Heart right ventricle (tissue), 16 donors: ENCODE measurements at regions not wholly inside any gene's neighbourhood (a gene's known extent, or its start where the extent isn't known, plus 50 kb on each side); places are given as distances from the start of the nearest gene placed in this dataset.

Experiments used
- ATAC-seq, 8 donors: fragments of 200-7000 bp; cut with Tn5 transposase; one replicate each; pipeline ENCODE4 v1.9.1; 2020; ENCODE audit warnings: mild to moderate bottlenecking in 8 of 8, moderate library complexity in 8 of 8, moderate number of reproducible peaks in 1 of 8
- DNase-seq, 2 donors: peaks; one replicate each; pipeline ENCODE4 v3.0.0-alpha.2; 2020
- H3K27ac ChIP-seq, 10 donors: fragments of 200-600 bp; sonication (generic) in 2 of 10; one replicate each; pipeline versions ENCODE4 v1.5.0 to v1.8.0; 2020 to 2022; ENCODE audit warnings: mild to moderate bottlenecking in 3 of 10
- H3K27me3 ChIP-seq, 7 donors: fragments of 200-600 bp; one replicate each; pipeline ENCODE4 v1.8.0; 2021 to 2022; ENCODE audit warnings: mild to moderate bottlenecking in 2 of 7
- H3K36me3 ChIP-seq, 9 donors: fragments of 200-600 bp; sonication (generic) in 1 of 9; one replicate each; pipeline versions ENCODE4 v1.5.0 to v1.8.0; 2020 to 2022; ENCODE audit warnings: mild to moderate bottlenecking in 2 of 9
- H3K4me1 ChIP-seq, 9 donors: fragments of 200-600 bp; sonication (generic) in 1 of 9; one replicate each; pipeline versions ENCODE4 v1.5.0 to v1.8.0; 2020 to 2022; ENCODE audit warnings: mild to moderate bottlenecking in 4 of 9
- H3K4me3 ChIP-seq, 10 donors: fragments of 200-600 bp; sonication (generic) in 2 of 10; one replicate each; pipeline versions ENCODE4 v1.5.0 to v1.8.0; 2020 to 2022; ENCODE audit warnings: mild to moderate bottlenecking in 7 of 10, moderate library complexity in 2 of 10
- H3K9me3 ChIP-seq, 11 donors: fragments of 200-600 bp in 10 of 11; sonication (generic) in 2 of 11; one replicate each; pipeline versions ENCODE4 v1.5.0 to v1.8.0; 2013 to 2022; ENCODE audit warnings: mild to moderate bottlenecking in 2 of 11, control low read depth in 1 of 11, moderate library complexity in 1 of 11
- WGBS, 2 donors: extraction: QIAGEN DNeasy Blood & Tissue Kit; methylation state at CpG; one replicate each; pipeline ENCODE4 v1.1.7; 2013; ENCODE audit warnings: inconsistent platforms in 1 of 2; 5-methylcytosine and 5-hydroxymethylcytosine counted together
- intact Hi-C, 10 donors: fragments of 100-400 bp; cut with DNase I; formaldehyde crosslinking; loops; one replicate each; pipeline versions ENCODE4 v1.11.1 to v1.14.2; 2022
- TF ChIP-seq, protein P1 (sequence below), 9 donors: fragments of 200-600 bp; sonication (generic) in 2 of 9; IDR thresholded peaks; one replicate each; pipeline versions ENCODE4 v1.5.0 to v1.8.0; 2021 to 2022; ENCODE audit warnings: antibody characterized with exemption in 9 of 9, mild to moderate bottlenecking in 5 of 9, moderate library complexity in 1 of 9
- donor health status: Arrhythmogenic right ventricular cardiomyopathy.
- donor health status: ischemic (EF 13 %, LVEDD 7.1; RV severe dilation, severe dysfunction).
- donor health status: healthy with polysubstance abuse.
- donor health status: DM: no; HTN: yes; CAD: no.
- donor health status: DM: no; HTN: no; CAD: no.
- donor health status: ischemic (EF 25% LVEDD 6.9; RV normal size, moderate dysfunction).
- donor health status: ischemic (EF 25% LVEDD 5.7; RV mildly dilated, moderate dysfunction).
- donor health status: healthy.
- donor health status: DM: yes; HTN: yes; CAD: no.
- donor health status: Ischemic cardiomyopathy.
- donor health status: ischemic (EF 35%, LVEDD 5.7; RV mildly dilated, moderate dysfunction).
- donor health status: nonischemic (EF 11% LVEDD 7.7; RV severe dilation, severe dysfunction).
- donor health status: DM: yes; HTN: yes; CAD: no.
- donor health status: PGD.
- donor health status: ischemic (EF 29% LVEDD 5.4; RV normal size, mild dysfunction).
- donor health status: nonischemic (EF 23%, LVEDD 6.1; RV moderate dilation, normal function).

GRCh38 chr13:62243106-62243505 lies 827.5 kb upstream of the PCDH20 start:
- DNase-seq (no peak), ATAC-seq (no peak)
- H3K36me3 ChIP-seq: no peaks in the 10 kb centered on the region
- no peaks in the 10 kb centered on the region for H3K4me1 ChIP-seq
- WGBS, 2 donors: 85 to 89% methylated on average over 2 of the region's 2 CpGs
- no peaks in the 10 kb centered on the region for H3K9me3 ChIP-seq
- no peak overlapping the region for H3K4me3 ChIP-seq
- no peaks in the 10 kb centered on the region for H3K27me3 ChIP-seq
- intact Hi-C loops: no loop called here
- H3K27ac ChIP-seq: no peak overlapping the region
- TF ChIP-seq, protein P1, sequence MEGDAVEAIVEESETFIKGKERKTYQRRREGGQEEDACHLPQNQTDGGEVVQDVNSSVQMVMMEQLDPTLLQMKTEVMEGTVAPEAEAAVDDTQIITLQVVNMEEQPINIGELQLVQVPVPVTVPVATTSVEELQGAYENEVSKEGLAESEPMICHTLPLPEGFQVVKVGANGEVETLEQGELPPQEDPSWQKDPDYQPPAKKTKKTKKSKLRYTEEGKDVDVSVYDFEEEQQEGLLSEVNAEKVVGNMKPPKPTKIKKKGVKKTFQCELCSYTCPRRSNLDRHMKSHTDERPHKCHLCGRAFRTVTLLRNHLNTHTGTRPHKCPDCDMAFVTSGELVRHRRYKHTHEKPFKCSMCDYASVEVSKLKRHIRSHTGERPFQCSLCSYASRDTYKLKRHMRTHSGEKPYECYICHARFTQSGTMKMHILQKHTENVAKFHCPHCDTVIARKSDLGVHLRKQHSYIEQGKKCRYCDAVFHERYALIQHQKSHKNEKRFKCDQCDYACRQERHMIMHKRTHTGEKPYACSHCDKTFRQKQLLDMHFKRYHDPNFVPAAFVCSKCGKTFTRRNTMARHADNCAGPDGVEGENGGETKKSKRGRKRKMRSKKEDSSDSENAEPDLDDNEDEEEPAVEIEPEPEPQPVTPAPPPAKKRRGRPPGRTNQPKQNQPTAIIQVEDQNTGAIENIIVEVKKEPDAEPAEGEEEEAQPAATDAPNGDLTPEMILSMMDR (IDR thresholded peaks at IDR 0.05): no peak

- Histone ChIP-seq H3K27ac (no peak overlapping the region), H3K27me3 (no peaks in the 10 kb centered on the region), H3K4me3 (no peak overlapping the region), H3K4me1 (no peaks in the 10 kb centered on the region), H3K36me3 (no peaks in the 10 kb centered on the region), H3K9me3 (no peaks in the 10 kb centered on the region)
- ATAC-seq (no peak), DNase-seq (no peak)
- intact Hi-C loops: no loop called here
- TF ChIP-seq, protein P1 (IDR thresholded peaks at IDR 0.05): no peak
- WGBS, 2 donors: 46 to 51% methylated on average over 2 of the region's 2 CpGs
These were observed 819.3 kb upstream of the PCDH20 start for GRCh38 chr13:62234780-62235440.

- Histone ChIP-seq H3K9me3 (peaks cover 0 to 3% (median 0%) of the 10 kb centered on the region in 11 donors), H3K27ac (no peak overlapping the region), H3K36me3 (no peaks in the 10 kb centered on the region), H3K4me1 (no peaks in the 10 kb centered on the region), H3K27me3 (no peaks in the 10 kb centered on the region), H3K4me3 (no peak overlapping the region)
- 62 to 65% methylated on average over 3 of the region's 3 CpGs for WGBS, 2 donors
- no peak for DNase-seq
- TF ChIP-seq, protein P1 (IDR thresholded peaks at IDR 0.05): no peak
- ATAC-seq: no peak
- intact Hi-C loops: no loop called here
These were observed 795.3 kb upstream of the PCDH20 start for GRCh38 chr13:62210951-62211350.

DNA sequence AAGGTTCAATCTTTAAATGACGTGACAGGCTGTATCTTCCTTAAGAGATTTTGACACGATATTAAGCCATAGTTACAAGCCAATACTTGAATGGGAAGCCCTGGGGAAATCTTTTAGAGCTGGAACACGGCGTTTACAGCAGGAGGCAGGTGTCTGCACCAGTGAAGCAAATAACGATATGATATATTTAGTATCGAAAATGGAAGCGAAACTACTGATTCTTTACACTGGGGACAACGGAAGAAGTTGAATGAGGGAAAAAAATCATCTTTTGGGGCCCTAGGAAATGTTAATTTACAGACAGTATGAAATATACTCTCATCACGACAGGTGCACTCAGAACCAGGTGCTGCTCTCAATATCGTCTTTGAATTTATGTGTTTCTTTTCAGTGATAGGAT lies 793.9 kb upstream of the PCDH20 start:
- ATAC-seq: no peak
- Histone ChIP-seq H3K36me3 (no peaks in the 10 kb centered on the region), H3K9me3 (peaks cover 0 to 12% (median 2%) of the 10 kb centered on the region in 11 donors), H3K4me1 (no peaks in the 10 kb centered on the region), H3K4me3 (no peak overlapping the region), H3K27ac (no peak overlapping the region), H3K27me3 (no peaks in the 10 kb centered on the region)
- no peak for DNase-seq
- 74 to 76% methylated on average over 10 of the region's 10 CpGs for WGBS, 2 donors
- intact Hi-C loops: no loop called here
- TF ChIP-seq, protein P1 (IDR thresholded peaks at IDR 0.05): no peak
